ENCODE measurements at regions not wholly inside any gene's neighbourhood (a gene's known extent, or its start where the extent isn't known, plus 50 kb on each side); places are given as distances from the start of the nearest gene placed in this dataset.
"Not testable (repeated sequence)": the region's sequence is repeated elsewhere in the genome, so short reads cannot be mapped to it uniquely, and the experiment has no call there.

DNA sequence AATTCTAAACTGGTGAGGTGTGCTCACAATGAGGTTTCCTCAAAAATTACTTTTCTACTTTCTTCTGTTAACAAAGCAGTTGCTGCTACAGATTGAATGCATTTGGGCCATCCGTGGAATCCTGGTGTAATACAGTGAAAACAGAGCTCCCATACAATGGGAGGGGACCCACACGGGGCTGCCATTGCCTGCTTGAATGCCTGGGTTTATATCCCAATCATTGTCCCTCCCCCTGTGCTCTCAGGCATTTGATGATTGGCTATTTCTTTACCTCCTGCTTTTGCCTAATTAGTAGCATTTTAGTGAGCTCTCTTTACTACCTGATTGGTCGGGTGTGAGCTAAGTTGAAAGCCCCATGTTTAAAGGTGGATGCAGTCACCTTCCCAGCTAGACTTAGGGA, 52.9 kb upstream of the CSF1 start:
- CTCF ChIA-PET (ENCODE audit: unreplicated experiment) = not testable (repeated sequence)

DNA sequence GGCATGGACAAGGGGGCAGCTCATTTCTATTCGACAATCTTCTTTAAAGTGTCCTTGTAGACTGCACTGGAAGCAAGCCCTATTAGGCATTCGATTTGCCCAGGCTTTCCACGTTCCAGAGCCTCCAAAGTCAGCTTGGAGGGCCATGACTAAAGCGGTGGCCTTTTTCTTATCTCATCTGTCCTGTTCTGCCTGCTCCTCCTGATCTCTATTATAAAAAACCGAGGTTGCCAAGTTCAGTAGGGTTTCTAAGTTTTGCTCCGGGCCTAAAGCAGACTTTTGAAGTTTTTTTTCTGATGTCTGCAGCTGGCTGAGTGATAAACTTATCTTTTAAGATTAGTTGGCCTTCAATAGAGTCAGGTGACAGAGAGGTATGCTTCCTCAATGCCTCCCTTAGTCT, 54.7 kb upstream of the CSF1 start:
- H3K27ac ChIP-seq (ENCODE audit: low read depth, low read length, poor library complexity, severe bottlenecking); H2AFZ ChIP-seq (ENCODE audit: low read length); H3K79me2 ChIP-seq (ENCODE audit: insufficient read depth, low read depth, low read length); CTCF ChIA-PET (ENCODE audit: unreplicated experiment); H3K4me3 ChIP-seq (ENCODE audit: low read depth, low read length, poor library complexity, severe bottlenecking); intact Hi-C loops (cut with micrococcal nuclease; ENCODE audit: unreplicated experiment); H3K4me1 ChIP-seq (ENCODE audit: insufficient read depth, low read length, poor library complexity, severe bottlenecking); H4K20me1 ChIP-seq (ENCODE audit: insufficient read depth, low read length); H3K9me3 ChIP-seq (ENCODE audit: low read length); H3K36me3 ChIP-seq (ENCODE audit: insufficient read depth, low read length); POLR2A ChIA-PET; BruUV-seq (replicated peaks); DNase-seq (ENCODE audit: low spot score); H3K4me2 ChIP-seq (ENCODE audit: low read length); H3K9me2 ChIP-seq (ENCODE audit: insufficient read depth, low read length): not testable (repeated sequence)

More for the DNA sequence above, 52.9 kb upstream of the CSF1 start:
- H2AFZ ChIP-seq (ENCODE audit: low read length); intact Hi-C loops (cut with micrococcal nuclease; ENCODE audit: unreplicated experiment); H3K9me3 ChIP-seq (ENCODE audit: low read length); H3K79me2 ChIP-seq (ENCODE audit: insufficient read depth, low read depth, low read length); H3K4me2 ChIP-seq (ENCODE audit: low read length); H3K4me3 ChIP-seq (ENCODE audit: low read depth, low read length, poor library complexity, severe bottlenecking); DNase-seq (ENCODE audit: low spot score); H3K9me2 ChIP-seq (ENCODE audit: insufficient read depth, low read length); H4K20me1 ChIP-seq (ENCODE audit: insufficient read depth, low read length); BruUV-seq (replicated peaks); H3K4me1 ChIP-seq (ENCODE audit: insufficient read depth, low read length, poor library complexity, severe bottlenecking); H3K27ac ChIP-seq (ENCODE audit: low read depth, low read length, poor library complexity, severe bottlenecking); H3K36me3 ChIP-seq (ENCODE audit: insufficient read depth, low read length): not testable (repeated sequence)
- POLR2A ChIA-PET = interaction anchor here (0.7 to 0.9 kb wide), 2 partner anchors 10 to 12 kb away, joined by 3 read pairs; no protein-coding TSS in a partner anchor

DNA sequence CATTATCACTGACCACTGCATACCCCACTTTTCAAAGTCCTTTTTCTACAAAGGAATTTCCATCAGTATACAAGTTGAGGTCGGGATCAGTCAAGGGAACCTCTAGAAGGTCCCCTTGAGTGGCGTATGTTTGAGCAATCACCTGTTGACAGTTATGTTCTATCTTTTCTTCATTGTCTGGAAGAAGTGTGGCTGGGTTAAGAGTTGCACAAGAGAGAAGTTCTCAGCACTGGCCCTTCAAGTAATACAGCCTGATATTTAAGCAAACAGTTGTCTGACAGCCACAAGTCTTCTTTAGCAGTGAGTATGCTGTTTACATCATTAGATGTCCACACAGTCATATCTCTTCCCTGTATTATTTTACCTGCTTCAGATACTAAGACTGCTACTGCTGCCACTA, 56.7 kb upstream of the CSF1 start:
- DNase-seq (ENCODE audit: low spot score); H4K20me1 ChIP-seq (ENCODE audit: insufficient read depth, low read length); intact Hi-C loops (cut with micrococcal nuclease; ENCODE audit: unreplicated experiment); CTCF ChIA-PET (ENCODE audit: unreplicated experiment); H2AFZ ChIP-seq (ENCODE audit: low read length); H3K79me2 ChIP-seq (ENCODE audit: insufficient read depth, low read depth, low read length); H3K4me3 ChIP-seq (ENCODE audit: low read depth, low read length, poor library complexity, severe bottlenecking); H3K9me3 ChIP-seq (ENCODE audit: low read length); H3K9me2 ChIP-seq (ENCODE audit: insufficient read depth, low read length); BruUV-seq (replicated peaks); H3K4me2 ChIP-seq (ENCODE audit: low read length); H3K36me3 ChIP-seq (ENCODE audit: insufficient read depth, low read length); H3K4me1 ChIP-seq (ENCODE audit: insufficient read depth, low read length, poor library complexity, severe bottlenecking); H3K27ac ChIP-seq (ENCODE audit: low read depth, low read length, poor library complexity, severe bottlenecking): not testable (repeated sequence)
- POLR2A ChIA-PET = interaction anchor here (0.6 kb wide), 1 partner anchor 199 kb away, joined by 5 read pairs; no protein-coding TSS in a partner anchor

DNA sequence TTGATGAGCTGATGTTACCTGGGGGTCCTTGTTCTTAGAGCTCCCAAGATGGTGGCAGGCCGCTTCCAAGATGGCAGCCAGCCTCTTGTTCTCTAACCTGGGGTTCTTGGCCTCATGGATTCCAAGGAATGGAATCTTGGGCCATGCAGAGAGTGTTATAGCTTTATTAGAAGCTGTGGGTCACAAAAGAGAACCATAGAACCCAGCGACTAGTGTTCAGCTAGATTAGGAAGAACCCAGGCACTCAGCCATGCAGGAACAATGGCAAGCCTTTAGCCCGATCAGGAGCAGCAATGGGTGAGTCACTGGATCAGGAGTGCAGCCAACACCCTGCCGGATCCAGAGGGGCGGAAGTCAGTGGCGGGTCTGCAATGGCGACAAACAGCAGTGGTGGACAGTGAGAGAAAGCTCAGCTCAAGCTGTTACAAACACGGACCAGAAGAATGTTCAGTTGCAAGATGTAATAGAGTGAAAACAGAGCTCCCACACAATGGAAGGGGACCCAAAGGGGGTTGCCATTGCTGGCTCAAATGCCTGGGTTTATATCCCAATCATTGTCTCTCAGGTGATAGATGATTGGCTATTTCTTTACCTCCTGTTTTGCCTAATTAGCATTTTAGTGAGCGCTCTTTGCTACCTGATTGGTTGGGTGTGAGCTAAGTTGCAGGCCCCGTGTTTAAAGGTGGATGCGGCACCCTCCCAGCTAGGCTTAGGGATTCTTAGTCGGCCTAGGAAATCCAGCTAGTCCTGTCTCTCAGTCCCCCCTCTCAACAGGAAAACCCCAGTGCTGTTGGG, 58.2 kb upstream of the CSF1 start:
- POLR2A ChIA-PET; H3K27ac ChIP-seq (ENCODE audit: low read depth, low read length, poor library complexity, severe bottlenecking); DNase-seq (ENCODE audit: low spot score); intact Hi-C loops (cut with micrococcal nuclease; ENCODE audit: unreplicated experiment); CTCF ChIA-PET (ENCODE audit: unreplicated experiment); H3K4me3 ChIP-seq (ENCODE audit: low read depth, low read length, poor library complexity, severe bottlenecking); H3K36me3 ChIP-seq (ENCODE audit: insufficient read depth, low read length); H3K9me2 ChIP-seq (ENCODE audit: insufficient read depth, low read length); H3K4me1 ChIP-seq (ENCODE audit: insufficient read depth, low read length, poor library complexity, severe bottlenecking); BruUV-seq (replicated peaks); H2AFZ ChIP-seq (ENCODE audit: low read length); H3K4me2 ChIP-seq (ENCODE audit: low read length); H3K79me2 ChIP-seq (ENCODE audit: insufficient read depth, low read depth, low read length); H3K9me3 ChIP-seq (ENCODE audit: low read length); H4K20me1 ChIP-seq (ENCODE audit: insufficient read depth, low read length): not testable (repeated sequence)

Data from OCI-LY7 (cell line).